ENCODE measurements at regions not wholly inside any gene's neighbourhood (a gene's known extent, or its start where the extent isn't known, plus 50 kb on each side); places are given as distances from the start of the nearest gene placed in this dataset.
A peak's percentile ranks its signal among the peaks of the same experiment; 100 is the strongest.

DNA sequence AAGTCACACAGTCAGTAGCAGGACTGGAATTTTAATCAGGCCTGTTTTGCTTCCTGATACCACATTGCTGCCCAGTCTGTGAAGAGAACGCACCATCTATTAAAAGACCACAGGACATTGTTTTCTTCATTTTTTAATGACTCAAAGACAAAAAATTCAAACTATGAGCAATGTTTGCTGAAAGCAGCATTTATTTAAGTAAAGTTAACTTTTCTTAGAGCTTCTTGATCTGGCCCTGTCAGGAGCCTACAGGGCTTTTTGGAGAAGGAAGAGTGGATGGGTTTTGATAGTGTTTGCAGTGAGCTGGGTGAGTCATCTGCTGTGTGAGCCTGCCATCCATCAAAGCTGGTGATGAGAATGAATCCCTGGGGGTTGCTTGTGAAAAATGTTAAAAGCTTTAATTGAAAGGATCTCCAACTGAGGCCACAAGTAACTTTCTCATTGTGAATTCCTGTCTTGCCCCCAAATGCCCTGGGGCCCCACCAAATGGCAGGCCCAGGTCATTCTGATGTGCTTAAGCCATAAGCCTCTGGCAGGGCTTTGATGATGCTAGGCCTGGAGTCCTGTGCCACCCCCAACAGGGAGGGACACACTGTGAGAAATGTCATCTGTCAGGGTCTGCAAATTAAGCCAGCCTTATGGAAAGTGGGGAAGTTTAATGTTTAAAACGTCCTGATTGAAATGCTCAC is 136.2 kb upstream of the PFN2 start:
- ChIA-PET CTCF (interaction anchor here (0.6 to 2.1 kb wide), 5 partner anchors 8 to 143 kb away, joined by 3 to 10 read pairs (median 4); no protein-coding TSS in a partner anchor), POLR2A (no interaction called here)
- no peak overlapping the region for H3K4me3 ChIP-seq (ENCODE audit: low read depth, low read length)
- no peaks in the 10 kb centered on the region for H3K27me3 ChIP-seq (ENCODE audit: control insufficient read depth, insufficient read depth, low read length)
- peak; percentile 86 for DNase-seq (ENCODE audit: low read depth)
- H3K36me3 ChIP-seq (ENCODE audit: control insufficient read depth, insufficient read depth, low read length): no peaks in the 10 kb centered on the region
- TF ChIP-seq, protein P1, sequence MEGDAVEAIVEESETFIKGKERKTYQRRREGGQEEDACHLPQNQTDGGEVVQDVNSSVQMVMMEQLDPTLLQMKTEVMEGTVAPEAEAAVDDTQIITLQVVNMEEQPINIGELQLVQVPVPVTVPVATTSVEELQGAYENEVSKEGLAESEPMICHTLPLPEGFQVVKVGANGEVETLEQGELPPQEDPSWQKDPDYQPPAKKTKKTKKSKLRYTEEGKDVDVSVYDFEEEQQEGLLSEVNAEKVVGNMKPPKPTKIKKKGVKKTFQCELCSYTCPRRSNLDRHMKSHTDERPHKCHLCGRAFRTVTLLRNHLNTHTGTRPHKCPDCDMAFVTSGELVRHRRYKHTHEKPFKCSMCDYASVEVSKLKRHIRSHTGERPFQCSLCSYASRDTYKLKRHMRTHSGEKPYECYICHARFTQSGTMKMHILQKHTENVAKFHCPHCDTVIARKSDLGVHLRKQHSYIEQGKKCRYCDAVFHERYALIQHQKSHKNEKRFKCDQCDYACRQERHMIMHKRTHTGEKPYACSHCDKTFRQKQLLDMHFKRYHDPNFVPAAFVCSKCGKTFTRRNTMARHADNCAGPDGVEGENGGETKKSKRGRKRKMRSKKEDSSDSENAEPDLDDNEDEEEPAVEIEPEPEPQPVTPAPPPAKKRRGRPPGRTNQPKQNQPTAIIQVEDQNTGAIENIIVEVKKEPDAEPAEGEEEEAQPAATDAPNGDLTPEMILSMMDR (IDR thresholded peaks at IDR 0.05; ENCODE audit: insufficient read depth, low read depth, low read length): no peak

DNA sequence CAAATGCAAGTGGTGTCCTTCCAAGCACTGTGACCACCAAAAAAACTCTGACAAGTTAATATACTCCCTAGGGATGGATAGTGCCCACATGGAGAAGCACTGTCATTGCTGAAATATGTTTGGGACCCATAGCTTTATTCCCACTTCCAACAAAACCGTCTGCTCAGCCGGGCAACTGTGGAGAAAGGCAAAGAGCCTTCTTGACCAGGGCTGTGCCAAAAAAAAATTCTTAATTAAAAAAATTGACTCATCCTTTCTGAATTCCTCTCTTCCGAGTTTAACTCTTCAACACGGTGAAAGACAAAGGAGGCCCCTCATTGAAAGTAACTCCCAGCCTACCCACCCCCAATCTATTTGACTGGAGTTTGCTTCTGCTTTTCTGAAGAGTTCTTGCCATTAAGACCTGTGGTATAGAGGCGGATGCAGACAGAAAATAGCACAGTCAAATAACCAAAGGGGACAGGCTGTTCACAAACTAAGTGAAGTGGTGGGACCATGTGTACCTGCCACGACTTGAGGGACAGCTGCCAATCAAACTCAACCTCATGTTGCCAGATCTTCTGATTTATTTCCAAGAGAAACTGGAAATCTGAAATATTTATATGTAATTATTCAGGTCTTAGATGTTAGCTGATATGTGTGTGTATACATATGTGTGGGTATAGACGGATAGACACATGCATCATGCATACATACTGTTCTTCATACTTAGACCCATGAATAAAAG is 135.4 kb upstream of the PFN2 start:
- ChIA-PET CTCF (interaction anchor here (1.1 to 2.1 kb wide), 4 partner anchors 9 to 139 kb away, joined by 3 to 10 read pairs (median 5); no protein-coding TSS in a partner anchor), POLR2A (no interaction called here)

DNA sequence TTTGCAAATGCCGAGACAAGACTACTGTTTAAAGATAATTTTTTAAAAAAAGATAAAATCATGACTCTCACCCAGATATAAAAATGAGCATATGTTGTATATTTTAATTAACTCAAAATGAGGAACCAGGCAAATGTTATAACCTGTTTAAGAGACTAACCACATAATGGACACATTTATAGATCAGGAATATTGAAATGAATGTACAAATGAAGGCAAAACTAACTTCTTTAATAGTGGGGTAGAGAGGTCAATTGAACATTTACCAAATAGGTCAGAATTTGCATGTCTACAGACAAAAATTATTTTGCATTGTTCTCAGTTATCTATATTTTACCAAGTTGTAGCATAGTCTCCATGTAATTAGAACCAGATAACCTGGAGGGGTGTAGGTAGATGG is 134.3 kb upstream of the PFN2 start:
- Histone ChIP-seq H3K27me3 (ENCODE audit: control insufficient read depth, insufficient read depth, low read length) (no peaks in the 10 kb centered on the region), H3K4me3 (ENCODE audit: low read depth, low read length) (no peak overlapping the region), H3K36me3 (ENCODE audit: control insufficient read depth, insufficient read depth, low read length) (no peaks in the 10 kb centered on the region)
- POLR2A ChIA-PET: no interaction called here
- CTCF ChIA-PET: no interaction called here
- DNase-seq (ENCODE audit: low read depth): no peak
- TF ChIP-seq, protein P1 (IDR thresholded peaks at IDR 0.05; ENCODE audit: insufficient read depth, low read depth, low read length): no peak

More for the DNA sequence above, 135.4 kb upstream of the PFN2 start:
- Histone ChIP-seq H3K36me3 (ENCODE audit: control insufficient read depth, insufficient read depth, low read length) (no peaks in the 10 kb centered on the region), H3K4me3 (ENCODE audit: low read depth, low read length) (no peak overlapping the region), H3K27me3 (ENCODE audit: control insufficient read depth, insufficient read depth, low read length) (no peaks in the 10 kb centered on the region)
- no peak for DNase-seq (ENCODE audit: low read depth)
- TF ChIP-seq, protein P1 (IDR thresholded peaks at IDR 0.05; ENCODE audit: insufficient read depth, low read depth, low read length): no peak

DNA sequence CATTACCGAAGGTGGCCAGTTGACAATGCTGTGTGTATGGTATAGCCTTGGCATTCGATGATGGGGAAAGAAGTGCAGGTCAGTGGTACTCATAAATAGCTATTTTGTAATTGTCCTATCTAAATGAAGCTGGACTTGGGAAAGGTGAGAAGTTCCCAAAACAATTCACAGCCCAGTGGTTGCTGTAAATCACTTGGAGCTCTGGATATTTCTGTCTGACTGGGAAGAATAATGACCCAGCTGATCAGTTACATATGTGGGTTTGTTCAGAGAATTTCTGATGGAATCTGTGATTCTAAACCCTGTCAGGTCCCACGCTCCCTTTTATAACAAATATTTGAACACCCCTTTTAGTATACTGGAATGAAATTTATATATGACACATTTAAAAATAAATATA is 133.9 kb upstream of the PFN2 start:
- H3K36me3 ChIP-seq (ENCODE audit: control insufficient read depth, insufficient read depth, low read length): no peaks in the 10 kb centered on the region
- TF ChIP-seq, protein P1 (IDR thresholded peaks at IDR 0.05; ENCODE audit: insufficient read depth, low read depth, low read length): no peak
- no peaks in the 10 kb centered on the region for H3K27me3 ChIP-seq (ENCODE audit: control insufficient read depth, insufficient read depth, low read length)
- ChIA-PET CTCF (interaction anchor here (0.8 kb wide), 1 partner anchor 13 kb away, joined by 3 read pairs; no protein-coding TSS in a partner anchor), POLR2A (no interaction called here)
- no peak for DNase-seq (ENCODE audit: low read depth)
- no peak overlapping the region for H3K4me3 ChIP-seq (ENCODE audit: low read depth, low read length)

DNA sequence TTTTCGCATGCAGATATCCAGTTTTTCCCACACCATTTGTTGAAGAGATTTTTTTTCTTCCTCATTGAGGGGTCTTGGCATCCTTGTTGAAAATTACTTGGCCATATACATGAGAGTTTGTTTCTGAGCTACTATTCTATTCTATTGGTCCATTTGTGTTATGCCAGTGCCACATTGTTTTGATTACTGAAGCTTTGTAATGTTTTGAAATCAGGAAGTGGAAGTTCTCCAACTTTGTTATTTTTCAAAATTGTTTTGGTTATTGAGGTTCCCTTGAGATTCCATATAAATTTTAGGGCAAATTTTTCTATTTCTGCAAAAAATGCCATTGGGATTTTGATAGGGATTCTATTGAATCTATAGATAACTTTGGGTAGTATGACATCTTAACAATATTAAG is 130.3 kb upstream of the PFN2 start:
- TF ChIP-seq, protein P1 (IDR thresholded peaks at IDR 0.05; ENCODE audit: insufficient read depth, low read depth, low read length): no peak
- ChIA-PET CTCF (no interaction called here), POLR2A (no interaction called here)
- Histone ChIP-seq H3K36me3 (ENCODE audit: control insufficient read depth, insufficient read depth, low read length) (no peaks in the 10 kb centered on the region), H3K27me3 (ENCODE audit: control insufficient read depth, insufficient read depth, low read length) (no peaks in the 10 kb centered on the region), H3K4me3 (ENCODE audit: low read depth, low read length) (no peak overlapping the region)
- no peak for DNase-seq (ENCODE audit: low read depth)
